HG03108 (cell line): ENCODE measurements at regions not wholly inside any gene's neighbourhood (a gene's known extent, or its start where the extent isn't known, plus 50 kb on each side); places are given as distances from the start of the nearest gene placed in this dataset.

ENCODE experiments used
- ATAC-seq: cut with Tn5 transposase; IDR thresholded peaks from one replicate; pipeline ENCODE4 v1.9.1; 2021; ENCODE audit warnings: moderate library complexity; ENCODE audit not compliant: unreplicated experiment

DNA sequence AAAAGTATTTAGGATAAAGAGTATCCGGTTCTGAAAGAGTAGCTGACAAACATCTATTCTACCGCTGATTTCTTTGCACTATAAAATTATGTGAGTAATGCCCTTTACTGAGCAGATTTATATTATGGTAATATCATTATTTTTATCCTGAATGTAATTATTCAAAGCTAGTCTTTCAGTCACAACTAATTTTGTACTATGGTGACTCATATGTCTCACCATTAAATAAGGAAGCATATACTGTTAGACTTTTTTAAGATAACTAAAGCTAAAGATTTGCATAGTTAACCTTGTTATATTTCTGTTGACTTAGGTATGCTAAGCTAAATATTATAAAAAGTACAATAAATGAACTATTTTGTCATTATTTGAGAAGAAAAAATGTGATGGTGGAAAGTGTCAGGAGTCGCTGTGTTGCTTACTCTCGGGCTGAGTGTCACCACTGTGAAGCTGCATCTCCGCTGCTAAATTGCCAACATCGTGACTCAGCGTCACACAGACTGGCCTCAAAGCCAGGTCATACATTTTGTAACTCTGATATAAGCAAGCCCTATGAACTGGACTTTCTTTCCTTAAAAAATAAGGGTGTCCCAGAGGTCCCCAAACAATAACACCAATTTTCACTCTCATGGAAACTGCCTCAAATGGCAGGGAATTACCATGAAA, 69.1 kb upstream of the SSTR1 start:
- ATAC-seq: no peak

DNA sequence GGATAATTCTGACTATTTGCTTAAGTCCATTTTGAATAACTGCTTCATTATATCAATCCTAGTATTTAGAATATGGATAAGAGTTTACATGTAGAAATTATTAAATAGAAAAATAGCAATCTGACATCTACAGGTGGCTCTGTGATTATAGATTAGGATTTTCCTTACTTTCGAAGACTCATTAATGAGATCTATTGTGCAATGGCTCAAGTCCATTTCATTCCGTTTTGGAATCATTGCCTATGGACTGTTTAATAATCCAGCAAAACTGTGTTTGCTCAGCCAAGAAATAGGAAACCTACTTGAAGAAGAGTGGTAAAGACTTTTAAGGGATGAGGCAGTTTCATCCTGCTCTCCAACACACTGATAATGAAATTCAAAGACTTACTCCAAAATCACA, 67.8 kb upstream of the SSTR1 start:
- no peak for ATAC-seq

DNA sequence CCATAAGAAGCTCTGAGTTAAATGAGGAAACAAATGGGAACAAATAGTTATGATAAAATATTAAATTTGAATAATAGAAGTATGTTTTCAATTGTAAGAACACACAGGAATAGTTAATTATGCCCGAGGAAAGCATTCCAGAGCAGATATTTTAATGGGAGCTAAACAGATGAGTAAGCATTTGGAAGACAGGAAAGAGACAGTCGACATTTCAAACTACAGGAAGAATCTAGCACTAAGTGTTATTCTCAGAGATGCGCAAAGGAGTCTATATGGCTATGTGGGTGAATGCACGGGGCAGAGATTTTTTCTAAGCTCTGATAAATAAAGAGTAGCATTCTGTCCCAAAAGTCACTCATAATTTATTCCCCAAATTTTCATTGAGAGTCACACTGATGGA, 64.5 kb upstream of the SSTR1 start:
- ATAC-seq: no peak

DNA sequence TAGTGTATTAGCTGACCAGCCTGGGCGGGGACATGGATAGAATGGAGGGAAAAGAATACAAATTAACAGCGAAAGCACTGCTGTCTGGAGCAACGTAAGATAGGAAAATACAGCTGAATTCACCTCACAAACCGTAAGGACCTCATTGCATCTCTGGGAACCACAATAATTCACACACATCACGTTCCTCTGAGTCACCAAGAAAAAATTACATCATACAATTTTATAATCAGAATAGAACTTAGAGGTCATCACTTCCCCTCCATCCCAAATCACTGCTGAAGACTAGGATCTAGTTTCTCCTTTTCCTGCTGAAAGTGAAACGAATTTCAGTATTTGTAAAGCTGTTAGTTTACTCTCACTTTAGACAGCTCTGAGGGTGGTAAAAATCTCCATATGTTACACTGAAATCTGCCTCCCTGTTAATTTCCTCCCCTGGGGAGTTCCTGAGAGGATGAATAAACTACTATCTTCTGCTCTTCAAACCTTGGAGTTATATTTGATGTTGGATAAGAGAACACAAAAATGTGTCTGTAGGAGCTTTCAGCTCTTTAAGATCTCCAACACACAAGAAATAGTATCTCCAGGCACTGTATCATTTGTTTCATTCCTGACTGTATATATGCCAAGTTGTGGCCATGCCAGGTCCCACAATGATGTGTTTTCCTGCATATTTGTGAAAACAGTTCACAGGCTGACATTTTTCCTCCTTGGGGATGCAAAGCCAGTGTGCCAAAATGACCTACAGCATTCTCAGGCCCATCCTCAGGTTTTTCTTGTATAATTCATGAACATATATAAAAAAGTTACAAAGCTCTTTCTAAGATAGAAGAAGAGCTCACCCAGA, 63.8 kb upstream of the SSTR1 start:
- ATAC-seq: no peak

DNA sequence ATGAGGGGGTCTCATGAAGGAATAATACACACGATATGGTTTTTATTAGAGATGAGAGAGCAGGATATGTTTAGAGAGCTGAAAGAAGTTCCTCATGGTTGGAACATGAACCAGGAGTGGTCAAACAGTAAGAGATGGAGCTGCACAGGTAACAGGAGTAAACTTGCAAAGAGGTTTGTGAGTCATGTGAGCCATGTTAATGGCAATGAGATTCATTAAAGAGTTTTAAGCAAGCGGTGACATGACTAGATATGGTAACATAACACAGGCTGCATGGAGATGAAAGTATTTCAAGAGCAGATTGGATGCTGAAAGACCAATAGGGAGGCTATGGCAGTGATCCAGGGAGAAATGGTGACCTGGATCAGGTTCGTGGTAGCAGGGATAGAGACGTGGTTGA, 62.6 kb upstream of the SSTR1 start:
- no peak for ATAC-seq

DNA sequence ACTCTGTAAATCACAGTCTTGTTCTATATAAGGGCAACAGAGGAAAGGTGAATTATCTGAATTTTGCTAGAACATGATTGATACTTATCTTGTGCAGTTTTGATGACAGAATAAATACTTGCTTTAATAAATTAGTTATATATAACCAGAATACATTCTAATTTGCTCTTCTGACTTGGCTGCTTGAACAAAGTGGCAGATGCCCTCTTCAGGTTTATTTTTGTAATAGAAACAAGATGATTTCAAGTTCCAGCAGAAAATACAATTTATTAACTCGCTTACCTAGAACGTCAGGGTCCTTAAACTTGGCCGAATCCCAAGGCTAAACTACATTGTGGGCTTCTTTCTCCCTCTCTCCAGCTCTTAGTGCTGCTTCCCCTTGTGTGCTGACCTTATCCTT, 57.6 kb upstream of the SSTR1 start:
- no peak for ATAC-seq
